A549 (cell line): ENCODE measurements at regions not wholly inside any gene's neighbourhood (a gene's known extent, or its start where the extent isn't known, plus 50 kb on each side); places are given as distances from the start of the nearest gene placed in this dataset.

Experiments
- CHD2 ChIP-seq: fragments of 150-350 bp; IDR thresholded peaks from 2 replicates; pipeline ENCODE4 v1.6.1; 2014; ENCODE audit warnings: low read length; ENCODE audit not compliant: partially characterized antibody
- TF ChIP-seq, protein P1 (sequence below): fragments of >200 bp; sonication (Bioruptor Twin); formaldehyde crosslinking; IDR thresholded peaks from 3 replicates; pipeline ENCODE4 v1.5.1; 2016

DNA sequence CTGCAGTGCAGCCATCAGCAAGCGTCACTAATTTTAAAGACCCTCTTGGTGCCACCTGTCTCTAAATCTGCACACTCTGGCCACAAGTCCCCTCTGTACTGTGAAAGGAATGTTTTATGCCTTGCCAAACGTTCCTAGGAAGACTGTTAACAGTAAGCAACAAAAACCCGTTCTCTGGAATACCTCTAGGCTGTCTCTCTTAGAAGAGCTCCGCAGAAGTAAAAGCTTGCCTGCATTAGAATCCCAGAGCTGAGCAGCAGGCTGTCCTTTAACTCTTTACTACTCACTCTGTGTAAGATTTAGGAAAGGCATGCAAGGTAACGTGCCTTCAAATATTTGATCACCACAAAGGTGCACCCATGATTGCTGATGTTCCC, 53.9 kb upstream of the C9orf72 start:
- no peak for TF ChIP-seq CHD2
- TF ChIP-seq, protein P1, sequence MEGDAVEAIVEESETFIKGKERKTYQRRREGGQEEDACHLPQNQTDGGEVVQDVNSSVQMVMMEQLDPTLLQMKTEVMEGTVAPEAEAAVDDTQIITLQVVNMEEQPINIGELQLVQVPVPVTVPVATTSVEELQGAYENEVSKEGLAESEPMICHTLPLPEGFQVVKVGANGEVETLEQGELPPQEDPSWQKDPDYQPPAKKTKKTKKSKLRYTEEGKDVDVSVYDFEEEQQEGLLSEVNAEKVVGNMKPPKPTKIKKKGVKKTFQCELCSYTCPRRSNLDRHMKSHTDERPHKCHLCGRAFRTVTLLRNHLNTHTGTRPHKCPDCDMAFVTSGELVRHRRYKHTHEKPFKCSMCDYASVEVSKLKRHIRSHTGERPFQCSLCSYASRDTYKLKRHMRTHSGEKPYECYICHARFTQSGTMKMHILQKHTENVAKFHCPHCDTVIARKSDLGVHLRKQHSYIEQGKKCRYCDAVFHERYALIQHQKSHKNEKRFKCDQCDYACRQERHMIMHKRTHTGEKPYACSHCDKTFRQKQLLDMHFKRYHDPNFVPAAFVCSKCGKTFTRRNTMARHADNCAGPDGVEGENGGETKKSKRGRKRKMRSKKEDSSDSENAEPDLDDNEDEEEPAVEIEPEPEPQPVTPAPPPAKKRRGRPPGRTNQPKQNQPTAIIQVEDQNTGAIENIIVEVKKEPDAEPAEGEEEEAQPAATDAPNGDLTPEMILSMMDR, result no peak
